ENCODE measurements at regions not wholly inside any gene's neighbourhood (a gene's known extent, or its start where the extent isn't known, plus 50 kb on each side); places are given as distances from the start of the nearest gene placed in this dataset.

GRCh38 chr5:175261037-175261436 lies 182.9 kb downstream of the DRD1 start:
- in situ Hi-C loops (cut with MboI; ENCODE audit: low pct_unique_long_range_greater_than_20kb, low sequenced_read_pairs, unreplicated experiment): no loop called here
- no peak for DNase-seq (ENCODE audit: low spot score)
- TF ChIP-seq CTCF (IDR thresholded peaks at IDR 0.05; ENCODE audit: extremely low read depth, insufficient read depth, missing control alignments): no peak

GRCh38 chr5:175257847-175258194 lies 186.2 kb downstream of the DRD1 start:
- in situ Hi-C loops (cut with MboI; ENCODE audit: low pct_unique_long_range_greater_than_20kb, low sequenced_read_pairs, unreplicated experiment): no loop called here
- TF ChIP-seq CTCF (IDR thresholded peaks at IDR 0.05; ENCODE audit: extremely low read depth, insufficient read depth, missing control alignments): no peak

GRCh38 chr5:175257128-175257846 lies 186.7 kb downstream of the DRD1 start:
- in situ Hi-C loops (cut with MboI; ENCODE audit: low pct_unique_long_range_greater_than_20kb, low sequenced_read_pairs, unreplicated experiment): no loop called here
- DNase-seq (ENCODE audit: low spot score): no peak
- no peak for TF ChIP-seq CTCF (IDR thresholded peaks at IDR 0.05; ENCODE audit: extremely low read depth, insufficient read depth, missing control alignments)

More at GRCh38 chr5:175257847-175258194, 186.2 kb downstream of the DRD1 start:
- DNase-seq (ENCODE audit: low spot score): no peak

- DNase-seq (ENCODE audit: low spot score): no peak
- in situ Hi-C loops (cut with MboI; ENCODE audit: low pct_unique_long_range_greater_than_20kb, low sequenced_read_pairs, unreplicated experiment): no loop called here
- no peak for TF ChIP-seq CTCF (IDR thresholded peaks at IDR 0.05; ENCODE audit: extremely low read depth, insufficient read depth, missing control alignments)
Observed at GRCh38 chr5:175254155-175254554, 189.8 kb downstream of the DRD1 start.

GRCh38 chr5:175253597-175253996 lies 190.4 kb downstream of the DRD1 start:
- in situ Hi-C loops (cut with MboI; ENCODE audit: low pct_unique_long_range_greater_than_20kb, low sequenced_read_pairs, unreplicated experiment): no loop called here
- TF ChIP-seq CTCF (IDR thresholded peaks at IDR 0.05; ENCODE audit: extremely low read depth, insufficient read depth, missing control alignments): no peak
- DNase-seq (ENCODE audit: low spot score): no peak

- in situ Hi-C loops (cut with MboI; ENCODE audit: low pct_unique_long_range_greater_than_20kb, low sequenced_read_pairs, unreplicated experiment): no loop called here
- no peak for TF ChIP-seq CTCF (IDR thresholded peaks at IDR 0.05; ENCODE audit: extremely low read depth, insufficient read depth, missing control alignments)
- no peak for DNase-seq (ENCODE audit: low spot score)
Observed at GRCh38 chr5:175252234-175252805, 191.7 kb downstream of the DRD1 start.
